ENCODE measurements at regions not wholly inside any gene's neighbourhood (a gene's known extent, or its start where the extent isn't known, plus 50 kb on each side); places are given as distances from the start of the nearest gene placed in this dataset.

DNA sequence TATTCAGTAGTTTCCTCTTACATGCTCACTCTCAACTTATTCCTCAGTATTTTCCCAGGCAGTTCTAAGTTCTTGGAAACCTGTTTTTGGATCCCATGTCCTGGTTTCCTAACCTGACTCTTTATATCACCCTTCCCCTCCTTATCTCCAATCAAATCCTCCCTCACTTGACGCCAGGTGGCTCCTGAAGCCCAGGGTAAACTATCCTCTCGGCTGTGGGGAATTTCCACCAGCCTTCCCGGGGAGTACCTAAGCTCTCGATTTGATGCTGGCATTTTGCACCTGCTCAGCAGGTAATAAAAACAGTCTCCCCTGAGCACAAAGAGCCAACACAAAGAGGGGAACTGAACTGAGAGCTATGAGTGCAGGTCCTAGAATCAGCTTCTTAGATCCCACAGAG is 538.0 kb downstream of the SLC4A3 start:
- H3K79me2 ChIP-seq (ENCODE audit: control insufficient read depth, low read length) = no peaks in the 10 kb centered on the region
- no peaks in the 10 kb centered on the region for H3K36me3 ChIP-seq (ENCODE audit: control insufficient read depth, low read length)
- TF ChIP-seq, protein P1, sequence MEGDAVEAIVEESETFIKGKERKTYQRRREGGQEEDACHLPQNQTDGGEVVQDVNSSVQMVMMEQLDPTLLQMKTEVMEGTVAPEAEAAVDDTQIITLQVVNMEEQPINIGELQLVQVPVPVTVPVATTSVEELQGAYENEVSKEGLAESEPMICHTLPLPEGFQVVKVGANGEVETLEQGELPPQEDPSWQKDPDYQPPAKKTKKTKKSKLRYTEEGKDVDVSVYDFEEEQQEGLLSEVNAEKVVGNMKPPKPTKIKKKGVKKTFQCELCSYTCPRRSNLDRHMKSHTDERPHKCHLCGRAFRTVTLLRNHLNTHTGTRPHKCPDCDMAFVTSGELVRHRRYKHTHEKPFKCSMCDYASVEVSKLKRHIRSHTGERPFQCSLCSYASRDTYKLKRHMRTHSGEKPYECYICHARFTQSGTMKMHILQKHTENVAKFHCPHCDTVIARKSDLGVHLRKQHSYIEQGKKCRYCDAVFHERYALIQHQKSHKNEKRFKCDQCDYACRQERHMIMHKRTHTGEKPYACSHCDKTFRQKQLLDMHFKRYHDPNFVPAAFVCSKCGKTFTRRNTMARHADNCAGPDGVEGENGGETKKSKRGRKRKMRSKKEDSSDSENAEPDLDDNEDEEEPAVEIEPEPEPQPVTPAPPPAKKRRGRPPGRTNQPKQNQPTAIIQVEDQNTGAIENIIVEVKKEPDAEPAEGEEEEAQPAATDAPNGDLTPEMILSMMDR (IDR thresholded peaks at IDR 0.05; ENCODE audit: low read depth, low read length, poor library complexity, severe bottlenecking) = no peak
- no peak for TF ChIP-seq EZH2phosphoT487 (IDR thresholded peaks at IDR 0.05; ENCODE audit: borderline replicate concordance, low read length)
- H3K27ac ChIP-seq (ENCODE audit: low read depth, low read length) = no peak overlapping the region
- no peaks in the 10 kb centered on the region for H4K20me1 ChIP-seq (ENCODE audit: control insufficient read depth, insufficient read depth, low read depth, low read length)
- H3K4me1 ChIP-seq (ENCODE audit: control insufficient read depth, low read length) = no peaks in the 10 kb centered on the region
- no peak overlapping the region for H3K4me3 ChIP-seq (ENCODE audit: low read length)
- no peaks in the 10 kb centered on the region for H3K27me3 ChIP-seq (ENCODE audit: control insufficient read depth, low read length)
- no peaks in the 10 kb centered on the region for H3K9me2 ChIP-seq (replicated peaks; ENCODE audit: control insufficient read depth, low read length)
- no peaks in the 10 kb centered on the region for H3F3A ChIP-seq (ENCODE audit: control insufficient read depth, insufficient read depth)
- H3K4me2 ChIP-seq (ENCODE audit: low read length) = no peak overlapping the region
- no peaks in the 10 kb centered on the region for H3K9me3 ChIP-seq (ENCODE audit: control insufficient read depth, insufficient read depth, low read length)

GRCh38 chr2:220166616-220167015 is 539.2 kb downstream of the SLC4A3 start:
- H3K9me2 ChIP-seq (replicated peaks; ENCODE audit: control insufficient read depth, low read length) = no peaks in the 10 kb centered on the region
- no peak overlapping the region for H3K4me2 ChIP-seq (ENCODE audit: low read length)
- no peaks in the 10 kb centered on the region for H3F3A ChIP-seq (ENCODE audit: control insufficient read depth, insufficient read depth)
- no peak overlapping the region for H3K27ac ChIP-seq (ENCODE audit: low read depth, low read length)
- TF ChIP-seq EZH2phosphoT487 (IDR thresholded peaks at IDR 0.05; ENCODE audit: borderline replicate concordance, low read length) = no peak
- TF ChIP-seq, protein P1 (IDR thresholded peaks at IDR 0.05; ENCODE audit: low read depth, low read length, poor library complexity, severe bottlenecking) = no peak
- H3K9me3 ChIP-seq (ENCODE audit: control insufficient read depth, insufficient read depth, low read length) = no peaks in the 10 kb centered on the region
- no peaks in the 10 kb centered on the region for H3K36me3 ChIP-seq (ENCODE audit: control insufficient read depth, low read length)
- no peaks in the 10 kb centered on the region for H3K79me2 ChIP-seq (ENCODE audit: control insufficient read depth, low read length)
- H3K4me1 ChIP-seq (ENCODE audit: control insufficient read depth, low read length) = no peaks in the 10 kb centered on the region
- H4K20me1 ChIP-seq (ENCODE audit: control insufficient read depth, insufficient read depth, low read depth, low read length) = no peaks in the 10 kb centered on the region
- H3K4me3 ChIP-seq (ENCODE audit: low read length) = no peak overlapping the region
- no peaks in the 10 kb centered on the region for H3K27me3 ChIP-seq (ENCODE audit: control insufficient read depth, low read length)

- Histone ChIP-seq H3K9me2 (replicated peaks; ENCODE audit: control insufficient read depth, low read length) (no peaks in the 10 kb centered on the region), H3K36me3 (ENCODE audit: control insufficient read depth, low read length) (no peaks in the 10 kb centered on the region), H3K9me3 (ENCODE audit: control insufficient read depth, insufficient read depth, low read length) (no peaks in the 10 kb centered on the region), H3F3A (ENCODE audit: control insufficient read depth, insufficient read depth) (no peaks in the 10 kb centered on the region), H3K4me2 (ENCODE audit: low read length) (no peak overlapping the region), H4K20me1 (ENCODE audit: control insufficient read depth, insufficient read depth, low read depth, low read length) (no peaks in the 10 kb centered on the region), H3K27ac (ENCODE audit: low read depth, low read length) (no peak overlapping the region), H3K27me3 (ENCODE audit: control insufficient read depth, low read length) (no peaks in the 10 kb centered on the region), H3K79me2 (ENCODE audit: control insufficient read depth, low read length) (no peaks in the 10 kb centered on the region), H3K4me1 (ENCODE audit: control insufficient read depth, low read length) (no peaks in the 10 kb centered on the region), H3K4me3 (ENCODE audit: low read length) (no peak overlapping the region)
- TF ChIP-seq, protein P1 (IDR thresholded peaks at IDR 0.05; ENCODE audit: low read depth, low read length, poor library complexity, severe bottlenecking) = no peak
- TF ChIP-seq EZH2phosphoT487 (IDR thresholded peaks at IDR 0.05; ENCODE audit: borderline replicate concordance, low read length) = no peak
Measured at GRCh38 chr2:220167956-220168355, 540.5 kb downstream of the SLC4A3 start.
